GM19372 (cell line): ENCODE measurements at regions not wholly inside any gene's neighbourhood (a gene's known extent, or its start where the extent isn't known, plus 50 kb on each side); places are given as distances from the start of the nearest gene placed in this dataset.

Experiments
- ATAC-seq: cut with Tn5 transposase; IDR thresholded peaks from one replicate; pipeline ENCODE4 v1.9.1; 2021; ENCODE audit warnings: mild to moderate bottlenecking, low read depth, moderate library complexity; ENCODE audit not compliant: unreplicated experiment

- ATAC-seq: no peak
These were observed 161.0 kb upstream of the HES1 start for GRCh38 chr3:193974671-193975535.

DNA sequence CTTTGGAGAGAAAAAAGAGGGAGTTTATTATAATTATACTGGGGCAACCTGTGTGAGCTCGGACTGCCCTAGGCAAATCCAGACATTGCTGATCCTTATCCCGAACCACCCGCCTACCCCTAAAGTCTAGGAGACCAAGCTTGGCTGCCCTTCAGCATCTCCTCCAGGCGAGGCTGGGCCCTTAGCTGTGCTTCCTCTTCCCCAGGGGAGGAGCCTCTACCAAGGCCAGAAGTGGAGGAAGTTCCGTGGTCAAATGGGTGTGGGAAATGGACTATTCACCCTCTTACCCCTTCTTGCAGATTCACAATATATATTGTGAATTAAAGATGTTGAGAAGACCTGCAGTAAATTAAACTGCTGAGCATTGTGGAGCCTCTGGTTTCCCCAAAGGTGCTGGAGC lies 158.3 kb upstream of the HES1 start:
- ATAC-seq: no peak

- ATAC-seq: no peak
These were observed 157.9 kb upstream of the HES1 start for GRCh38 chr3:193978030-193978429.

- no peak for ATAC-seq
These were observed 157.5 kb upstream of the HES1 start for GRCh38 chr3:193978486-193978885.

DNA sequence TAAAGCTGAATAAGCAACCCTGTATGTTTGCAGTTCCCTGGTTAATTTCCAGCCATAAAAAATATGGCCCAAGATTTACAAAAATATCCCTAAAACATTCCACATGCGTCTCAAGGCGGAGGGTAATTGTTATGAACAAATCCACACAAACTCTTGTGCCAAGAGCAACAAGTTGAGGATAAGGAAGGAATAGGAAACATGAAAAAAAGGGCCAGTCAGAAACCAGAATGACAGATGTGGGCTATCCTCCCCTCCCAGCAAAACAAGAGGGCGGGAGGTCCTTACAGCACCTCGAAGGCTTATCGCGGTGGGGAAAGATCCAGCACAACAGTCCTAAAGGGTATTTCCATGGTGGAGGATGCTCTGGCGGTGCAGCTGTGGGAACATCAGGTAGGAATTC lies 155.6 kb upstream of the HES1 start:
- no peak for ATAC-seq

- no peak for ATAC-seq
These were observed 155.0 kb upstream of the HES1 start for GRCh38 chr3:193980905-193981304.

GRCh38 chr3:193981504-193981903 lies 154.4 kb upstream of the HES1 start:
- no peak for ATAC-seq

DNA sequence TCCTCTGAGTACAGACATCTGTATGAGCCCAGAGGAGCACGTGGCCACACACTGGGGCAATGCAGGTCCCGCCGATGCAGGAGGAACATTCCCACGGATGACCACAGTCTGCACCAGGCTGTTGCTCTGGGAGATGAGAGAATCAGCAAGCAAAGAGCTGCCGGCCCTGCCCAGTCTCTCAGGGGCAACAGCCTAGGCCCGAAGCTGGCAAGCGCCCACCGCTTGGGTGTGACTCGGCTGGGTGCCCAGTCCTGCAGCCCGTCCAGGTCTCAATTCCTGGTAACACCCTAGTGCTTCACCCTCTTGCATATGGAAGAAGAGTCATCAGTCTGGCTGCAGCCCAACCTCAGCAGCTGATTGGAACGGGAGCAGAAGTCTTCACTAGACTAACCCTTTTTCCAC lies 153.7 kb upstream of the HES1 start:
- no peak for ATAC-seq

DNA sequence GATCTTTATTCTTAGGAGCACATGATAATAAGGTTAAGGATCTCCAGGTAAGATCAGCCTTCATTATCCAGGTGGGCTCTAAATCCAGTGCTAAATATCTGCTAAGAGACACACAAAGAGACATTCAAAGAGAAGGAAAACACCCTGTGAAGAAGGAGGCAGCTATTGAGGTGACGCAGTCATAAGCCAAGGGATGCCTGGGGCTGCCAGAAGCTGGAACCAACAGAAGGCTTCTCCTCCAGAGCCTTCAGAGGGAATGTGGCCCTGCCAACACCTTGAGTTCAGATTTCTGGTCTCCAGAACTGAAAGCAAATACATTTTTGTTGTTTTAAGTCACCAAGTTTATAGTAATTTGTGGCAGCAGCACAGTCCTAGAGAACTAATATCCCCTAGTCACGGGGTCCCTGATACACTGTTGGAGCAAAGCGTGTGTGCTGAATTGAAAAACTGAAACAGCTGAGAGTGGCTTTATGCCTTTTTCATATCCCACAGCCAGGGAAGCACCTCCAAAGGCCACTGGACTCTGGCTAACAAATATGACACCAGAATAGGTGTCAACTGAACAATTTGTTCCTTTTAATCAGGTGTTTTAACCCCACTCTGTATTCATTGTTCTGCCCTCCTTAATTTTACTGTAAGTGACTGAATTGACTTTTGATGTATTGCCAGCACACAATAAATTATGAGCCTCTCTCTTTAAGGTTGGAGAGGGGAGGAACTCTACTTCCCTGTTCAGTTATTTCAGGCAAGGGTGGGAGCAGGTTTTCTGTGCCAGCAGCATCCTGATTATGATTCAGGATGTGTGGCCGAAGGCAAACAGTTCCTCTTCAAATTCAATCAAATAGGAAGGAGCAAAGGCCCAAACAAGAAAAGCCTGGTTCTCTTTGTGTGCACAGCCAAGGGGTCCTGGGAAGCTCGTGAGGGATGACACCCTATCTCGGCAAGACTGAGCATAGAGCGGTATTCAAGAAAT lies 151.8 kb upstream of the HES1 start:
- ATAC-seq: no peak

- ATAC-seq: no peak
These were observed 151.1 kb upstream of the HES1 start for GRCh38 chr3:193984876-193985275.

DNA sequence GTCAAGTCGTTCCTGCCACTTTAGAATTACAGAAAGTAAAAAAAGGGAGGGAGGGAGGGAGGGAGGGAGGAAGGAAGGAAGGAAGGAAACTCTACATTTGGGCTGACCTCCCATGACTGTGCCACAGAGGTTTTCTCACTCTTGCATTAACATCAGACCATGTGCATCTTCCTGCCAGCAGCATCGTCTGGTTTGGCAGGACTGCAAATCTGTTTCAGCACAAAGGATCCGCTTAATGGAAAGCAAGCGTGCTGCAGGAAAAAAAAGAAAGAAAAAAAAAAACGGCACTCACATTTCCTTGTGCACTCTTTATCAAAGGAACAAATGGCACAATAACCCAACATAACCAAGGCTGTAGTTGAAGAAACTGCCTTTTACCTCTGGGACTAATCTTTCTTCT lies 148.8 kb upstream of the HES1 start:
- ATAC-seq: no peak

DNA sequence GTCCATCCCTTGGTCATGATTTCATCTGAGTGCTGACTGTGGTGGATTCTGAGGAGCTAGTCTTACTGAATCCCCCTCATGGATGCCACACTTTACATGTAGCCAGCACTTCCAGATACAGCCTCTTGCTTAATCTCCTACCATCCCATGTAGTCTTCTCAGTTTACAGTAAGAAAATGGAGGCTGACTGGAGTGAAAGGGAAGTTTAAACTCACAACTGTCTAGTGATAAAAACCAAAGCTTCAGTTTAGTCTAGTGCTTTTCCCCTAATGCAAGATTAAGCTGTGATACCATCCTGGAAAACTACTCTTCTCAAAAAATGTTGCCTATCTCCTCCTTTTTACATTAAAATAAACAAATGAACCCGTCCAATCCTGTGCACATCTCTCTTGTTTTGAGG lies 146.8 kb upstream of the HES1 start:
- no peak for ATAC-seq

GRCh38 chr3:193991666-193992424 lies 144.1 kb upstream of the HES1 start:
- no peak for ATAC-seq

GRCh38 chr3:193992425-193993037 lies 143.4 kb upstream of the HES1 start:
- ATAC-seq: no peak

GRCh38 chr3:193996221-193996620 lies 139.7 kb upstream of the HES1 start:
- ATAC-seq: no peak

DNA sequence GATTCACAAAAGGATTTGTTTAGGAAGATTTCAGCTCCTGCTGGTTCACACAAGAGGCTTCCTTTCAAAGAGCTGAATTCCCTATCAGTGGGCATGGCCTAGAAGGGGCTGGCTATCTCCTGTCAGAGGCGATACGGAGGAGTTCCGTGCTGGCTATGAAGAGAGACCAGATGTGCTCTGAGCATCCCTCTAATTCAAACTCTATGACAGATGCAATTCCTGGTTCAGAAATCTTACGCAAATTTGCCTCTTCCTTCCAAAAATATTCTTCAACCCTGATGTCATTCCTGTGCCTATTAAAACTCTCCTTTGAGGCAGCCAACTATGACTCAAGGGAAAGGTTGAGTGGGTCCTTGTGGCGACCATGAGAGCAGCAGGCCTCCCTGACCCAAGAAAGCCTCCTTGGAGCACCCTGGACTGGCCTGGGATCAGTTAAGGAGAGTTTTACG lies 139.3 kb upstream of the HES1 start:
- no peak for ATAC-seq

- no peak for ATAC-seq
These were observed 138.5 kb upstream of the HES1 start for GRCh38 chr3:193997228-193998122.

DNA sequence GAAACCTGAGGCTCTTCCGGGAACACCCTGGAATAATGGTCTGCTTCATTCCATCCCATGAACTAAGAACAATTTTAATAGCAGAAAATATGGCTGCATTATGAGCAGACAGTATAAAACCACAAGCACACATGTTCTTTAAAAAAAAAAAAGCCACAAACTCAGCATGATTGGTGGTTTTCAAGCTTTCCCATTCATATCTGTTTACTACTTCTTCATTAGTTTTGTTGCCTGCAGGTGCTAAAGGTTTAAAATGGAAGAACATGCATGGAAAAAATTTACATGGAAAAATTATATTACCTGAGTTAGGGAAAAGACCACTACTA lies 137.9 kb upstream of the HES1 start:
- no peak for ATAC-seq

GRCh38 chr3:193998628-193999195 lies 137.2 kb upstream of the HES1 start:
- ATAC-seq: no peak
